BJ (cell line): ENCODE measurements at regions not wholly inside any gene's neighbourhood (a gene's known extent, or its start where the extent isn't known, plus 50 kb on each side); places are given as distances from the start of the nearest gene placed in this dataset.

Experiments
- CTCF ChIA-PET: fragments of 350-600 bp; formaldehyde crosslinking; extraction: SDS; loops from one replicate; lab custom pipeline; 2021; ENCODE audit warnings: antibody characterized with exemption, inconsistent platforms; lab: Yijun Ruan, JAX
- POLR2A ChIA-PET: fragments of 300-600 bp; sonication (Branson Sonifier 250); formaldehyde crosslinking; extraction: SDS; loops from one replicate; lab custom pipeline; 2021; ENCODE audit warnings: antibody characterized with exemption; lab: Charles Lee
- DNase-seq: peaks from one replicate; pipeline ENCODE4 v3.0.0-alpha.2; 2011; ENCODE audit warnings: low read depth
- H3K27me3 ChIP-seq: 2 replicates; pipeline ENCODE4 v1.6.0; 2011; ENCODE audit warnings: low read length; ENCODE audit not compliant: control insufficient read depth, insufficient read depth
- H3K36me3 ChIP-seq: 2 replicates; pipeline ENCODE4 v1.5.1; 2011; ENCODE audit warnings: low read length; ENCODE audit not compliant: control insufficient read depth, insufficient read depth
- H3K4me3 ChIP-seq: 2 replicates; pipeline ENCODE4 v1.5.1; 2011; ENCODE audit warnings: low read depth, mild to moderate bottlenecking, control low read depth, low read length
- CTCF ChIP-seq: IDR thresholded peaks from 2 replicates; pipeline ENCODE4 v1.5.1; 2011; ENCODE audit warnings: low read depth, mild to moderate bottlenecking, control low read depth, inconsistent platforms, low read length, moderate library complexity; ENCODE audit not compliant: insufficient read depth

GRCh38 chr16:87188104-87188503 lies 129.1 kb downstream of the C16orf95 start:
- Histone ChIP-seq H3K27me3 (no peaks in the 10 kb centered on the region), H3K36me3 (no peaks in the 10 kb centered on the region), H3K4me3 (no peak overlapping the region)
- POLR2A ChIA-PET = no interaction called here
- TF ChIP-seq CTCF = no peak
- DNase-seq = no peak
- CTCF ChIA-PET = interaction anchor here (2.6 kb wide), 1 partner anchor 15 kb away, joined by 10 read pairs; no protein-coding TSS in a partner anchor

GRCh38 chr16:87189426-87189825 lies 127.8 kb downstream of the C16orf95 start:
- POLR2A ChIA-PET = no interaction called here
- no peak for TF ChIP-seq CTCF
- CTCF ChIA-PET = interaction anchor here (1.5 to 2.6 kb wide), 2 partner anchors 13 to 625 kb away, joined by 3 to 10 read pairs; no protein-coding TSS in a partner anchor

GRCh38 chr16:87190288-87191230 lies 126.6 kb downstream of the C16orf95 start:
- H3K36me3 ChIP-seq = no peaks in the 10 kb centered on the region
- ChIA-PET CTCF (interaction anchor here (0.5 to 2.6 kb wide), 5 partner anchors 9 to 626 kb away, joined by 3 to 10 read pairs (median 3); no protein-coding TSS in a partner anchor), POLR2A (no interaction called here)
- DNase-seq = no peak
- H3K27me3 ChIP-seq = no peaks in the 10 kb centered on the region
- no peak for TF ChIP-seq CTCF
- H3K4me3 ChIP-seq = no peak overlapping the region

More at GRCh38 chr16:87189426-87189825, 127.8 kb downstream of the C16orf95 start:
- Histone ChIP-seq H3K27me3 (no peaks in the 10 kb centered on the region), H3K36me3 (no peaks in the 10 kb centered on the region), H3K4me3 (no peak overlapping the region)
- no peak for DNase-seq

GRCh38 chr16:87192452-87193073 lies 124.6 kb downstream of the C16orf95 start:
- POLR2A ChIA-PET = no interaction called here

More at GRCh38 chr16:87192452-87193073, 124.6 kb downstream of the C16orf95 start:
- no peak overlapping the region for H3K4me3 ChIP-seq
- no peaks in the 10 kb centered on the region for H3K27me3 ChIP-seq
- CTCF ChIA-PET = no interaction called here
- TF ChIP-seq CTCF = no peak
- DNase-seq = no peak
- H3K36me3 ChIP-seq = no peaks in the 10 kb centered on the region
